Stimulated activated CD8-positive, alpha-beta memory T cell treated with anti-CD3 and anti-CD28 coated beads, Interleukin-15, amount 100 ng/mL, for 4 hours (primary cell): ENCODE measurements at regions not wholly inside any gene's neighbourhood (a gene's known extent, or its start where the extent isn't known, plus 50 kb on each side); places are given as distances from the start of the nearest gene placed in this dataset.
"Not testable (repeated sequence)": the region's sequence is repeated elsewhere in the genome, so short reads cannot be mapped to it uniquely, and the experiment has no call there.

ENCODE experiments used
- DNase-seq, 2 donors: peaks; one replicate each; pipeline ENCODE4 v3.0.0-alpha.2; 2020; ENCODE audit warnings: low read depth in 2 of 2

DNA sequence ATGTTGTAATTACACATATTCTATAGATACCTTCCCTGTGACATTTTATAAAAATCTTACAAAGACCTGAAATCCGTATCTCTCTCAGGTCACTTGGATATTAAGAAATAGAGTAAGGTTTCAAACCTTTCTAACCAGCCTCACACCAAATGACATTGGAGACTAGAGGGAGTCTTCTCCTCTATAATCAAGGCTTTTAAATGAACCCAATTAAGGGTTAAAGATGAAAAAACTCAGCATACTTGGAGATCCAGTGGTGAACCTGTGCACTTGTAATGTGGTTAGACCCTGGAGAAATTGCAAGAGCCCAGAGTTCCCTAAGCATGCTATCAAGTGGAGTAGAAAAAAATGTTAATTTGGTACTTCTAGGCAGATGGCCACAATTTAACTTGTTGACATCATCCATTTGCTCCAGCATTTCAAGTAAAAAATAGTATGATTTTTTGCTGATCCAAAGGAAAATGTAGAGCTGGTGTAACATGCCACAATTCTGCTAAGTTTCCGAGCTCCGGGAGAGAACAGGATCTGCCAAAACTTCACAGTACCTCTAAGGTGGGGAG is 554.1 kb upstream of the MIR17HG start:
- no peak for DNase-seq

DNA sequence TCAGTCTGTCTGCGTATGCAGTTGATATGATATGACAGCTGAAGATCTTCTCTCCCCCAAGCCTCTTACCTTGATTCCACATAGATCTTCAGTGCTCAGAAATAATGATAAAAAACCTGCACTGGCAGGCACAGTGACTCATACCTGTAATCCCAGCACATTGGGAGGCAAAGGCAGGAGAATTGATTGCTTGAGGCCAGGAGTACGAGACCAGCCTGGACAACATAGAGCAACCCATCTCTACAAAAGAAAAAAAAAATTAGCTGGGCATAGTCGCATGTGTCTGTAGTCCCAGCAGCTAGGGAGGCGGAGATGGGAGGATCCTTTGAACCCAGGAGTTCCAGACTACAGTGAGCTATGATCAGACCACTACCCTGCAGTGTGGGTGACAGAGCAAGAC is 551.0 kb upstream of the MIR17HG start:
- DNase-seq: no peak

DNA sequence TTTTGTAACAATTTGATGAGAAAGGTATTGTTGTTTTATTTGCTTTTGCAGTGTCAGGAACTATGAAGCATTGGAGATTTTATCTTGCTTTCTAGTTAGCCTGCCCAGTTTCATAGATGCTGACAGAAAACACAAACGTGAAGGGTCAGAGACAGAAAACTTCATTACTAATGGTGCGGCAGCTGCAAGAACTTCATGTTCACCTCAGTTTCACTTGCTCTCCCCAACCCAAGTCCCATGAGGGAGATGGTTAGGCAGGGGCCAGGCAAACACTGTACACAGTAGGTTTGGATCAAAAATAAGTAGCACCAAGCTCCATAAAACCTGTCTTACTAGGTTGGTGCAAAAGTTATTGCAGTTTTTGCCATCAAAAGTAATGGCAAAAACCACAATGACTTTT is 550.2 kb upstream of the MIR17HG start:
- DNase-seq: no peak

DNA sequence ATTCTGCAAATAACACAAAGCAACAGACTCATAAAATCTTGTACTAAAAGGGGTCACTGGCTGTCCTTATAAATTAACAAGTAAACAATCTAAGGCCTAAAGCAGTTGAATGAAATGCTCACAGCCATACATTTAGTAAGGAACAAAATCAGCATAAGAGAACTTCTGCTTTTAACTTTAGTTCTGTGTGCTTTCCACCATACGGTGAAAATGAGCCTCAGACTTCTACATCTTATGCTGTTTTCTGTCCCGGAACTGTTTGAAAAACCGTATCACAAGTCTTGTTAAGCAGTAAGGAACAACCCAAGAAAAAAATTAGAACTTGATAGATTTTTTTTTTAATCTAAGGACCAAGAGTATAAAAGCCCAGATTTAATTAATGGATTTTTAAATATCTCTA is 549.1 kb upstream of the MIR17HG start:
- no peak for DNase-seq

DNA sequence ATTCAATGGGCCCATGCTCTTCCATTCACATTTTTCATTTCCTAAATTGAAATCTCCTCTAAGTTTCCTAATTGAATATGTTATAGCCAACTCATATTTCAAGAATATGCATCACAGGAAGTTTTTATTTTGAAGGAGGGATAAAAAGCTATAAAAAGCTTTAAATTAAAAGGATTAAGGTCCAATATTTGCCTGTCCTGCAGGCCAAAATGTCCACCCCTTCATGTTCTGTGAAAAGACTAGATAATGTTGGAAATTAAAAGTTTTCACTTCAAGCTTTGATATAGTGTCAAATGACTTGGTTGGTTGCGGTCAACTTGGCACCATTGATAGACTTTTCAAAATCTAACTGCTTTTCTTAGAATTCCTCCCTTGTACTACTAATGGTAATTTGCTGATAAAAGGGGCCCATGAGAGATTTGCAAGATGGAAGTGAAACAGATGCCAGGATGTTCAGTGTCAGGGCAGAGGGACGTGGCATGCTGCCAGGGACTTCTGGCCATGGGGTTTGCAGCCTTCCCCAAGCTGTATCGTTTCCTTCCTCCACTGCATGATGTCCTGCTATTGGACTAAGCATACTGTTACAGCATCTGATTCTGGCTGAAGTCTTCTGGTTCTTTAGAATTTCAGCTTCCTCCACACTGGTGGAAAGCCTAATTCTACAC is 547.3 kb upstream of the MIR17HG start:
- no peak for DNase-seq

DNA sequence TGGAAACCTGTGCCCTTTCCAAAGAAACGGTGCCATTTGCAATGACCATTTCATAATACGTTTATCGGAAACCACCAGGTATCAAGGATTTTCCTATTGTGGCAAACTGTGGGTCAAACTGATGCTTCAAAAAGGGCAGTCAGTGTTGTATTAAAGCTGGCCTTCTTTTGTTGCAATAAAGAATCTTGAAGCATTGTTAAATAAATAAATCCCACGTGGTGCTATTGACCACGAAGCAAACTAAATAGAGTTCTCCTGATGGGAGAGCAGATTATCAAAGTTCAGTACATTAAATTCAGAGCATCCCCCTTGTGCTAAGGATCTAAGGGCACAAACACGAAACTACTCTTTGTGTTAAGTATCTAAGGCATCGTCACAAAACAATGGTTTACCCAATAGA is 545.9 kb upstream of the MIR17HG start:
- no peak for DNase-seq

DNA sequence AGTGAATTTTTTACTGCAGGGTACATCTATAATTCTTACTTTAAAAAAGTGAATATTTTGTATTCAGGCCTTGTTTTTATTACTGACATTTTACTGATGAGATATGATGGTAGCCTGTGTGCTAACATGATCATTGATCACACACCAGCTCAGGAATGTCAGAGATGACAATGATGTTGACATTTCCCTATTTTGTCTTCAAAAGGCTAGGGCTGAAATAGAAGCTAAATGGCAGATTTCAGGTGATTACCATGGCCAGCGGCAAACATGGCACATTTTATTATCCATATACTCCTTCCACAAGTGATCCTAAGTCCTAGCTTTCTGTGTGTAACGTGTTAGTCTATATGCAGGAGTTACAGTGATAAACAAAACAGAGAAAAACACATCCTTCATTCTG is 544.3 kb upstream of the MIR17HG start:
- no peak for DNase-seq

DNA sequence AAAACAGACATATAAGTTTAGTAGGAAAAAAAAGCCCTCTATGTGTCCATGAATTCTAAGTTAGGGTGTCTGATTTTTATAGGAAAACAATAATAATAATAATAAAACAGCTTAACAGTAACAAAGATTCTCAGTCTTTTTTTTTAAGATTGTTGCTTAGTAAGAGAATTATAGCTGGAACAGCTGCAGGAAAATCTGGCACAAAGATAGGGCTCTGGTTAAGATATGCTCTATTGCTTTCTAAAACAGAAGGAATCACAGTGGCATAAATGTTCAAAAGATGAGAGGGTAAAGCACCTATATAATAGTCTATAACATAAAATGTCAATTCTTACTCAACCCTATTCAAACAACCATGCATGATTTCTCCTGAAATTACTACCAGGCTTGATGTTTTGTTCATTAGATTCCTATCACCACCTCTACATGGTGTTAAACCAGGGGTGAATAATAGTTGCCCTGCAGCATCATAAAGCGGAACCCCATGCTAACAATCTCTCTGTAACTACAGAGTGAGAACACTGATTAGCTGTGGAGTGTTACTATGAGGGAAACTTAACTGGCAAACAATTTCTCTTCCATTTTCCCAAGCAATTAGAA is 541.4 kb upstream of the MIR17HG start:
- no peak for DNase-seq

DNA sequence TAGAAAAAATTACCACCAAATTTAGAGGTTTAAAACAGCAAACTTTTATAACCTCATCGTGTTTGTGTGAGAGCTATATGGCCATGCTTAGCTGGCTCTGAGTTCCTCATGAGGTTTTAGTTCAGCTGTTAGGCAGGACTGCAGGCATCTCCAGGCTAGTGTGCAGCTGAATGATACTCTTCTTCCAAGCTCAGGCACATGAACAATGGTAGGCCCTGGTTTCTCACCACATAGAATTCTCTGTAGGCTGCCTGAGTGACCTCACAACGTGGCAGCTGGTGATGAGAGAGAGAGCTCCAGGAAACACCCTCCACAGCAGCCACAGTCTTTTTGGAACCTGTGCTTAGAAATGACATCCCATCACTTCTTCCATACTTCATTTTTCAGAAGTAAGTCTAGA is 540.6 kb upstream of the MIR17HG start:
- no peak for DNase-seq

DNA sequence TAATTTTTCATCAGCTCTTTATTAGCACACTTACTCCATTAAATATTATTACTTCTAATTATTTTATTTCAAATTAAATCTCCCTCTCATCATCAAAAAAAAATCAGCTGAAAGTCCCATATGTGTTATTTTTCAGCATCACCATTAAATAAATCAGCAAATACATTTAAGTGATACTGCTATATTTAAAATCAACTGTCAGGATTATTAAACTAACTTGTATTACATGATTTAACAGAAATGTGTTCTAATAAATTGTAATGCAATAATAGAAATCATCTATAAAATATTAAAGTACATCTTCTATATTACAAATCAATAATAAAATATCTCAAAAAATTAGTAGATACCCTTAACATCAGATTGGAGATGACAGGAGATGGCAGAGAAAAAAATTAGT is 538.6 kb upstream of the MIR17HG start:
- no peak for DNase-seq

DNA sequence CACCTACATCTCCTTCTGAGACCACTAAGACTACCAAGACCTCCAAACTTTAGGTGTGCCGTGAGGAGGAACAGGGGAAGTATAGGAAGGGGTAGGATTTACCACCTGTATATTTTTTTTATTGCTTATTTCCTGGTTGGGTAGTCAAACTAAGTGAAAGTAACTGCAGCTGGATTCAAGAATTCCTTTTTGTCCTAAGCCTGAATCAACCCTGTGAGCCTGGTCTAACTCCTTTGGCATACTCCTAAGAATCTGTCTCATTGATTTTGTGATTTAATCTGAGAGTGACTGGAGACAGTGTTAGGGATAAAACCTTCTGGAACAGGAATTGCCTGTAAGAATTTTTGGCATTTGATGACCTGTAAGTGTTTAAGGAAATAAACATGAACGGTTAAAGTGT is 523.5 kb upstream of the MIR17HG start:
- no peak for DNase-seq

DNA sequence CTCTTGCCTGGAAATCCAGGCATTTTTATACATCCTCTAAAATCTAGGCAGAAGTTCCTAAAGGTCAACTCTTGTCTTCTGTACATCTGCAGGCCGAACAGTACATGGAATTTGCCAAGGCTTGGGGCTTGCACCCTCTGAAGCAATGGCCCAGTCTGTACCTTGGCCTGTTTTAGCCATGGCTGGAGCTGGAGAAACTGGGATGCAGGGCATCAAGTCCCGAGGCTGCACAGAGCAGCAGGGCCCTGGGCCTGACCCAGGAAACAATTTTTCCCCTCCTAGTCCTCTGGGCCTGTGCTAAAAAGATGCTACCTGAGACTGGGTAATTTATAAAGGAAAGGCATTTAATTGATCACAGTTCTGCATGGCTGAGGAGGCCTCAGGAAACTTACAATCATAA is 520.8 kb upstream of the MIR17HG start:
- no peak for DNase-seq

DNA sequence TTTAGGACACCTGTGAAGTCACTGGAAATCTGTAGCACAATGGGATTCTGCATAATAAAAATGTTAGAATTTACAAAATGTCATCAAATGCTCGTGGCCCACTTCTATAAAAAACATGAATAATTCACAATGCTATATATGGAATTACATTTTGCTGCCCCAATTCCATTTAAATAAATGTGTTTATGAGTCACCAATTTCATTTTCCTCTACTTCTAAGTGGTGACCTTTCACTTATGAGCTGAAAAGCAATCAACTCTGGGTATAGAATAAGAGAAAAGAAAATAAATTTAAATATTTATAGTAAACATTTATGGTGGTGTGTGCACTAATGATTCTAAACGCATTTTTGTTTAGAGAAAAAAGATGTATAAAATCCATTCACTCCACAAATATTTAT is 516.7 kb upstream of the MIR17HG start:
- no peak for DNase-seq

DNA sequence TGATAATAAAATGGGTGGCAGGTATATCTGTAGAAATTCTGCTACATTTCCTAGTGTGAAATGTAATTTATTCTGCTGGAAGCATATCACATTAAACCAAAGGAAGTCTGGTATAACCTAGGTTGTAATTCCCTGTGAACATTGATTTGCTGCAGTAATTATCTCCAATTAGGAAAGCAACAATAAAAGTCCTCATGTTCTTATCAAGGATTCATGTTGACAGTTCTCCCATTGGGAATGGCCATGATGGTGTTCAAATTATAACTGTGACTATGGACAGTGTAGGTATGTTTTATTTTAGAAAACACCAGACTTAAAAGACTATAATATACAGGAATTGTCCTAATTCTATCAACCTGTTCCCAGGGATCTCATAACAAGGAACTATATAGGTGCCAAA is 513.5 kb upstream of the MIR17HG start:
- no peak for DNase-seq

DNA sequence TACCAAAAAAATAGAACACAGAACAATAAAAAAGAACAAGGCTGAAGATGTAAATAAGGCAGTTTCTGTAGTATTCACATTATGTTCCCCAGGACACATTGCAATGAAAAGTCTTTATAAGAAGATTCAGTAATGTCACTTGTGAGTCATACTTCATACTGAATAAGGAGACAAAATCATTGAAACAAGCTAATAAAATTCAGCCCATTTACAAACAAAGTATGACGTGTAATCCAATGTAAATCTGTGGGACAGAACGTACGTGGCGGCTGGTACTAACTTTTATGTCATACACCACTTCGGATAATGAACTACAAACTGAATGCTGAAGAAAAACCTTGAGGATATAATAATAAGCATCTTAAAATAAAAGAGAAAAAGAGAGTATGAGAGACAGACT is 512.8 kb upstream of the MIR17HG start:
- no peak for DNase-seq

DNA sequence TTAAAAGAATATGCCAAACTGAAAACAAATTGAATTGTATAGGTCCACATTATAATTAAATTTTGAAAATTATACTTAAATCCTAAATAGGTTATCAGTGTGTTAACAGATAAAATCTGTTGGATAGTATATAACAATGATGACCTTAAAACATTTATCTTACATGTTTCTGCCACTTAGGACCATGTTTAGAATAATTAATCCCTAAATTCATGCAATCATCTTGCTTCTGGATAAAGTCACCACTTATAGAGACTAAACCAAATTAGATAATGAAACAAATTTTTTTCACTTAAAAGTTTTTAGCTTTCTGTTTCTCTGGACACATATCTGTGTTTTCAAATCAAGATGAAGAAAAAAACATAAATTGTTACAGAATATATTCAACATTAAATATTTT is 511.7 kb upstream of the MIR17HG start:
- no peak for DNase-seq

DNA sequence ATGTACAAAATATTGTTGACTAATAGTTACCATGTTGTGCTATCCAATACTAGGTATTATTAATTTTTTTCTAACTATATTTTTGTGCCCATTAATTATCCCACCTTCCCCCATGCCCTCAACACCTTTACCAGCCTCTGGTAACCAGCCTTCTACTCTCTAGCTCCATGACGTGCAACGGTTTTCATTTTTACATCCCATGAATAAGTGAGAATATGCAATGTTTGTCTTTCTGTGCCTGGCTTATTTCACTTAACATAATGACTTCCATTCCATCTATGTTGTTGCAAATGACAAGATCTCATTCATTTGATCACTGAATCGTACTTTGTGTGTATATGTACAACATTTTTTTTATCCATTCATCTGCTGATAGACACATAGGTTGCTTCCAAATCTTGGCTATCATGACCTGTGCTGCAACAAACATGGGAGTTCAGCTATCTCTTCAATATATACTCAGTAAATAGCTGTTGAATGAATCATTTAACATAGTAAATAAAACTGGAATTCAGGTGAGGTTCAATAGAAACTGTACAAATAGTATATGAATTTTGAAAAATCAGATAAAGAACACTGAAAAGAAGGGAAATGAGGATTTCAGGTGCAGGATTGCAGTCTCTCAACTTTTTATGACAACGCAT is 509.0 kb upstream of the MIR17HG start:
- DNase-seq: no peak

DNA sequence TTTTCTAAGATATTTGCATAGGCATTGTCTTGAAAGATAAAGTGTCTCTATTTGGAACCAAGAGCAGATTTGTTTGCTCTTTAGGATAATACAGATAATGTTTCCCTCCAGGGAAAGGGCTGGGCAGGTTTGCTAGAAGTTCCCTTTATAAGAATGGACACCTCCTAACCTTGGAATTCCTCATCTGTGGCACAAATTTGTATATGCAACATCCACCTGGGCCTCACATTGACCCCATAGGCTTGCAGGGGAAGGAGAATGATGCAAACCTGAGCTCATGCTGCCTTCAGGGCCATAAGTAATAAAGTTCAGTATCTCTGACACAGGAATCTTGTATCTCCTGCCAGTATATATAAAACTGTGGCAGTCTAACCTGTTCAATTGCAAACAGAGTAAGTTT is 508.4 kb upstream of the MIR17HG start:
- DNase-seq: no peak

DNA sequence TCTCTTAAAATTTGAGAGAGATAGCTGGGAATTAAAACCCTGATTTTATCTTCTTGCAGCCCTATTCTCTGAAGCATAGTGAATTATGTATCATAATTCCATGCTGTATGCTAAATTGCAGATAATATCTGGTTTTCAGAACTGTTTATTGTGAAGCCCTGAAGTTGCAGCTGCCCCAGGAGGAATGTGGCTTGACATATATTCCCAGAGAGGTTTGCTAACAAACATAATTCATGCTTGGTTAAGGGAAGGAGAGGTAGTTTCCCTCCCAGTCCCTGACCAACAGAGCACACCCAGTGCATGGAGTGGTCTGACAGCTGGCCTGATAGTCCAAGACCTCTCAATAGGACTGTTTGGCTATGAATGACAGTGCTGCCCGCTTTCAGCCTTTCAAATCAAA is 500.6 kb upstream of the MIR17HG start:
- DNase-seq: no peak

DNA sequence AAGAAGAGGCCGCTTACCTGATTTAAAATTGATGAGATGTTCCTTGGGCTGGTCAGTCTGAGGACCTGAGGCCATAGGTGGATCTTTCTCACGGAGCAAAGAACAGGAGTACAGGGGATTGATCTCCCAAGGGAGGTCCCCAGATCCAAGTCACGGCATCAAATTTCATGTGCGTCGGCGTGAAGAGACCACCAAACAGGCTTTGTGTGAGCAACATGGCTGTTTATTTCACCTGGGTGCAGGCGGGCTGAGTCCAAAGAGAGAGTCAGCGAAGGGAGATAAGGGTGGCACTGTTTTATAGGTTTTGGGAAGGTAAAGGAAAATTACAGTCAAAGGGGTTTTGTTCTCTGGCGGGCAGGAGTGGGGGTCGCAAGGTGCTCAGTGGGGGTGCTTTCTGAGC is 493.8 kb upstream of the MIR17HG start:
- DNase-seq: not testable (repeated sequence)

DNA sequence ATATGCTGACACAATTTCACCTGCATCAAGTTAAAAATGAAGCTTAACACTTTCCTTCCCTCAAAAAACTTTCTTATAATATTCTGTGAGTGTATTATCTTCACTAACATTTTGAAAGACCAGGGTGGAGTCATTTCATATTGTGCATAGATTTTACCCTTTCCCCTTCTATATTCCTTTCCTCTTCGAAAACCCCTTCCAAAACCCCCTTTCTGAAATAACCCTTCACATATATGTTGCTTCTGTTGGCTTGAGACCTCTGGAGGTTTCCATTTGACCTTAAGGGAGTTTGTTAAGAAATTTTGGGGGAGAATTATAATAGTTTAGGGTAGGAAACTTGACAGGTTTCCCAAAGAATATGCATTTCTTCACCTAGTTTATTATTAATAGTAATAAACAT is 489.6 kb upstream of the MIR17HG start:
- DNase-seq: no peak

DNA sequence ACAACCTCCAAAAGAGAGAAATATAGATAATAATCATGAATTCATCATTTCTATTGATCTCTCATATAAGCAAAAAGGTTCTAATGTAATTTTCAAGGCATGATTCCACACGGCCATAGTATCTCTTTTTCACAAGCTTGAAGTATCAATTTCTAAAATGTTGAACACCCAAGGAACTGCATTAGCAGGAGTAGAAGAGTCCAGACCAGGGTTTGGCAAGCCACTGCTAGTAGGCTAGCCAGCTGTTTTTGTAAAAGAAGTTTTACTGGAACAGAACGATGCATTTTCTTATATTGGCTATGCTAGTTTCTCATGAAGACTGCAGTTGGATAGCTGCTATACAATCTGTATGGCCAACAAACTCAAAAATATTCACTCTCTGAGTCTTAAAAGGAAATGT is 481.5 kb upstream of the MIR17HG start:
- no peak for DNase-seq

DNA sequence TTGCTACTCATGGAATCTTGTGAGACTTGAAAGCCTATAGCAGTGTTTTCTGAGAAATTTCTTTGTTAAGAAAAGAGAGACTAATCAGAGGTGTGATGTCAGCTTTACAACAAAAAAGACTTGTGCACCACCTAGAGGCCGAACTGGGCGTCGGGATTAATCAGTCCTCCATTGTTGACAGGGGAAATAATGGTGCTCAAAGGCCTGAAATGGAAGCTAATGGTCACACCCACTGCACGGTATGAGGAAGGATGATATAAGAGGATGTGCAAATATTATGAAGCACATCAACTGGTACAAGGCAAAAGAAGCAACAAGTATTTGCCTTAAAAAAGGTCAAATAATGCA is 480.2 kb upstream of the MIR17HG start:
- no peak for DNase-seq
